Fibroblast of skin of scalp (primary cell): ENCODE measurements at regions not wholly inside any gene's neighbourhood (a gene's known extent, or its start where the extent isn't known, plus 50 kb on each side); places are given as distances from the start of the nearest gene placed in this dataset.
A peak's percentile ranks its signal among the peaks of the same experiment; 100 is the strongest.

ENCODE experiments used
- DNase-seq: peaks from one replicate; pipeline ENCODE4 v3.0.0-alpha.2; 2013

DNA sequence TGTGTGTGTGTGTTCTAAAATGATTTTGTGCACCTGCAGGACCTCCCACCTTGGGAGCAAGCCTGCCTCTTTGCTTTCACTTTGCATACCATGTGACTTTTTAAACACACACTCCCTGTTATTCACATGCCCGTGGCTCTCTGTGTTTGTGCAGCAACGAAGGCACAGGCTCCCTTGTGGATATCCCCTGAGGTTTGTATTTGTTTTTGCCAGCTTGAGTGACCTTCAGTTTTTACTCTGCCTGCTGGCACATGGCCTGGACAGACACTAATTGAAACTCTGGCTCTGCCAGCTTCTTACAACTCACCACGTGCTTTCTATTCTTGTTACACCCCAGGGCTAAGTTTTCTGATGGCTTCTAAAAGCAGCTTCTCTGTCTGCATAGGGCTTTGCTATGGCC lies 885.8 kb downstream of the SH3BGRL start:
- DNase-seq, result no peak

DNA sequence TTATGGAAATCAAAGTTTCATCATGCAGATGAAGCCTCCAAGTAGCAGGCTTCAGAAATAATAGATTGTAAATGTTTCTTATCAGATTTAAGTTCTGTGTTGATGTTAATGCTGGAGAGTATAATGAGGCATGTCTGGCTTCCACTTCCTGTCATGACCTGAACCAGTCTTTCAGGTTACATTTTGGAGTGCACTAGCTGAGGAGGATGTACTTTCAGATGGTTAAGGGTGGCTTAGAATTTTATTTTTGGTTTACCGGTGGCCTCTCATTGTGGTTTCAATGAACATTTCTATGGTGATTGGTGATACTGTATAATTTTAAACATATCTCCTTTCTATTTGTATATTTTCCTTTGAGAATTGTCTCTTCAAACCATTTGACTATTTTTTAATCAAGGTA lies 890.4 kb downstream of the SH3BGRL start:
- DNase-seq, result no peak

DNA sequence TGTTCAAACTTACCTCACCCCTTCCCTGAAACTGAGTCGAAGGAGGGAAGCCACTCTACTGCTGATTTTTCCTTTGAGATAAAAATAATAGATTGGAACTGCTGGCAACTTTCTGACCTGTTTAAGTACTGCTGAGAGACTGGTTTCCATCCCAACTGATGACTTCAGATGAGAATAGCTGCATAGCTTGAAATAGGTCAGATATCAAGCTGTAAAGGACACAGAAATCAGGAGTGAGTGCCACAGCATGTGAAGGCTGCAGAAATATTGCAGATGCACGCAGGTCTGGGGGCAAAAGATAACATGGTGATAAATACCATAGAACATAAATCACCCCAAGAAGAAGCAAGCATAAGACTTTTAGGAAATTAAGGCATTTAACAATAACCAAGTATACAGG lies 923.2 kb downstream of the SH3BGRL start:
- DNase-seq, result no peak

DNA sequence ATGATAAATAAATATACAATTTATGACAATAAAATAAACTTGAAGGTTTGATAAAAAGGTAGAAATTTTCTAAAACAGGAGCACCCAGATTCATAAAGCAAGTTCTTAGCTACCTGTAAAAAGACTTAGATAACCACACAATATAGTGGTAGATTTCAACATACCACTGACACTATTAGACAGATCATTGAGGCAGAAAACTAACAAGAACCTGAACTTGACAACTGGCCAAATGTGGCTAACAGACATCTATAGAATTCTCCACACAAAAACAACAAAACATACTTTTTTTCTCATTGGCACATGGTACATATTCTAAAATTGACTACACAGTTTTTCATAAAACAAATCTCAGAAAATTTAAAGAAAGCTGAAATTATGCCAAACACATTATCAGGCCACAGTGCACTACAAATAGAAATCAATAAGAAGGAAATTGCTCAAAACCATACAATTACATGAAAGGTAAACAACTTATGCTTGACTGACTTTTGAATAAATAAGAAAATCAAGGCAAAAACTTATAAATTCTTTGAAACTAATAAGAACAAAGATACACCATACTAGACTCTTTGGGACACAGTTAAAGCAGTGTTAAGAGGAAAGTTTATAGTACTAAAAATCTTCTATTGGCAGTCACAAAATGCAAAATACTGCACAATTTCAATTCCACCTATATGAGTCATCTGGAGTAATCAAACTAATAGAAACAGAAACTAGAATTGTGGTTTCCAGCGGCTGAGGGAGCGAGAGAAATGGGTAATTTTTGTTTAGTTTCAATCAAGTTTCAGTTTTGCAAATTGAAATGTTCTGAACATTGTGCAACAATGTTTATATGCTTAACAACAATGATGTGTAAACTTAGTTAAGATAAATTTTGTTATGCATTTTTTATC lies 925.6 kb downstream of the SH3BGRL start:
- no peak for DNase-seq

DNA sequence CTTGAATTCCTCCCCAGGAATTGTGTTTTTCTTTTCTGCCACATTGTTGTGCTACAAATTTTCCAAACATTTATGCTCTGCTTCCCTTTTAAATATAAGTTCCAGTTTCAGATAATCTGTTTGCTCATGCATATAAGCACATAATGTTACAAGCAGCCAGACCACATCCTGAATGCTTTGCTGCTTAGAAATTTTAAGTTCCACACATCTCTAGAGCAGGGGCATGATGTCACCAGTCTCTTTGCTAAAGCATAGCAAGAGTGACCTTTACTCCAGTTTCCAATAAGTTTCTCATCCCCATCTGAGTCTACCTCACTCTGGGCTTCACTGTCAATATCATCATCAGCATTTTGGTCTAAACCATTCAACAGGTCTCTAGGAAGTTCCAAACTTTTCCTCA lies 932.5 kb downstream of the SH3BGRL start:
- DNase-seq, result peak; percentile 29

DNA sequence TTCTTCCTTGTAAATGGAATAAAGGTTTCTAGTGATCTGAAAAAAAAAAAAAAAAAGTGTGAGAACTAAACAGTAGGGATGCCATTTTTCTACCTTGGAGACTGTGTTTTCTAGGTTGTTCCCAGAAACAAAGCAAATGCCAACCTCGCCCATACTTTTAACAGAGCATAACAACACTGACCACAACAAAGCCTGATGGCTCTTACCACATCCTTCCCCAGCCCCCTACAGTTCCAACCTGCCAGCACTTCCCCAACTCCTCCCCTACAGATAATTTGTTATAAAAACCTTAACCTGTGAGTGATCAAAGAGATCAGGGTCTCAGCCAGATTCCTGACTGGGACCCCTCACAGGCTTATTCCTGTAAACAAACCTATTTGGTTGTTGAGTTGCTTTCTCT lies 940.0 kb downstream of the SH3BGRL start:
- DNase-seq, result no peak

DNA sequence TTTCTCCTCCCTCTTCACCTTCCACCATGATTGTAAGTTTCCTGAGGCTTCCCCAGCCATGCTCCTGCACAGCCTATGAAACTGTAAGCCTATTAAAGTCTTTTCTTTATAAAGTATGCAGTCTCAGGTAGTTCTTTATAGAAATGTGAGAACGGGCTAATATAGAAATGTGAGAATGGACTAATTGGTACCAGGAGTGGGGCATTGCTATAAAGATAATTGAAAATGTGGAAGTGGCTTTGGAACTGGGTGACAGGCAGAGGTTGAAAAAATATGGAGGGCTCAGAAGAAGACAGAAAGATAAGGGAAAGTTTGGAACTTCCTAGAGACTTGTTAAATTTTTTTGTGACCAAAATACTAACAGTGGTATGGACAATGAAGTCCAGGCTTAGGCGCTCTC lies 959.3 kb downstream of the SH3BGRL start:
- DNase-seq, result no peak

DNA sequence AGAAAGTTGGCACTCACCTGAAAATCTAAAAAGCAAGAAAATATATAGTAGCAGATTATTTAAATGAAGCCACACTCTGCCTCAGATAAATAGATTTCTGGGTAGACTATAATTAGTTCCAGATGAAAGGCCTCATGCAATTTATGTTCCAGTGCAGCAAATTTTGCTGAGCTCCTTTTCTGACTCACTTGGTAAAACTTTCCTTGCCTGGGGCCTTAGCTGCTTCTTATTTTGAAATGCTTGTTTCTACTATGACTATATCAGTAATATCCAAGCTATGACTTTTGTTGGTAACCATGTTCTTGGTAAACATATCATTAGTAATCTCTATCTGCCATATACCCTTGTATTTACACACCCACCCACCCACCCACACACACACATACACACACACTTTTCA lies 961.8 kb downstream of the SH3BGRL start:
- DNase-seq, result peak; percentile 12

DNA sequence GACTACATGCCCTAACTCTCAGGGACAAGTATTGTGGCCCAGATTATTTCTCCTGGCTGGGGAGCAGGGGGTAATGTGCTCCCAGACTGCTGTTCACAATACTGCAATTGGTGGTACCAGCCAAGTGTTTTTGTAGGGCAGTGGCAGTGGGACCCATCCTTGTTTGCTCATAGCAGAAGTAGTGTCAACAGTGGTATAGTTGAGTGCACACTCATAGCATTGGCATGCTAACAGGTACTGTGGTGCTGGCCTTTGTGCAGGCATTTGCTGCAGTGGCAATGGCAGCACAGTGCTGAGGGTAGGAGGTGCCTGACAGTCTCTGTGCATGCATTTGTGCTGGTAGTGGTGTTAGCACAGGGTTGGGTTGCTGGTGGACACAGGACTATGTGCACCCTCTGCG lies 995.0 kb downstream of the SH3BGRL start:
- no peak for DNase-seq

DNA sequence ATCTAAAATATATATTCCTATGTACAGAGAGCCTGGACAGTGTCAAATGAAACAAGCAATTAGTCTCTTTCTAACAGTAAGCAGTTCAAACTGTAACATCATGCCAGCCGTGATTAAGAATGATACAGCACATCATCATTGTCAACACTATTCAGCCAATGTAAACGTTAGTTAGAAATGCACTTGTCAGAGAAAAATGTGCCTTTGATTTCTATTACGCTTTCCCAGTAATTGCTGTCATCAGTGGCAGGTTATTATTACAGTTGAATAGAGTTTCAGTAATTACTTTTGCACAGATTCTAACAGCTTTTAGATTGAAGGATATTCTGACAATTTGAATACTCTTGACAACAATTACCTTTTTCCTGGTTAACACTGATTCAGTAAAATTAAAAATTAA lies 1007.1 kb downstream of the SH3BGRL start:
- DNase-seq, result no peak

DNA sequence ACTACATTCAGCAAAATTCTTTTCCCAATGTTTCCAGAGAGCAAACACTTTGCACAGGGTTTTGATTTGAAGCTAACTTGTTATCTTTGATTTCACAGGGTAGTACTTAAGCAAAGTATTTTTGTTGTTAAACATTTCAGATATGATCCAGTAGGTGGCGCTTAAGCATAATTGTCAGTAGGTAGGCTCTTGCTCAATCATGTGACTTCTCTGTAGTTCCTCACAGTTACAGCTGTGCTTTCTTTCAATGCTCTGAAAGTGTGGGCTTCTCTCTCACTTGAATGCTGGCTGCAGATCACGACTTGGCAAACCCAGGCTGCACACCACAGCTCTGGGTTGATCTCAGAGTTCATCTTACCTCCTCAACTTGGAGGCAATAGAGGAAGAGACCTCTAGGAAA lies 1016.5 kb downstream of the SH3BGRL start:
- no peak for DNase-seq

DNA sequence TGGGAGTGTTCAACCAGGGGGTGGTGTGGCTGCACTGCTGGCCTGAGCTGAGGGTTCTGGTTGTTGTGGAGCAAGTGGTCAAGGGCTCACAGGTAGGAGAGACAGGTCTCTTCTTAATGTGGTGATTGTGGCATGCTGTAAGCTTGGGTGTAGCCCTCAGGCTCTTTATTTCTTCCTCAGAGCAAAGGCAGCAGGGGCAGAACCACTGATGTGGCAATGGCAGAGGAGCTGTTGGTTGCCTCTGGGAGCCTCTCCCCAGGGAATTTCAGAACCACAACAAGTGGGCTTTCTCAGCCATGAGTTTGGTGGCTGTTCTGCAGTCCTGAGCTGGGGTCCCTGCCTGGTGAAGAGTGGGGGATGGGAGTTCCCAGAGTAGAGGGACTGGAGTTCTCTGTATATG lies 1017.2 kb downstream of the SH3BGRL start:
- DNase-seq, result no peak

DNA sequence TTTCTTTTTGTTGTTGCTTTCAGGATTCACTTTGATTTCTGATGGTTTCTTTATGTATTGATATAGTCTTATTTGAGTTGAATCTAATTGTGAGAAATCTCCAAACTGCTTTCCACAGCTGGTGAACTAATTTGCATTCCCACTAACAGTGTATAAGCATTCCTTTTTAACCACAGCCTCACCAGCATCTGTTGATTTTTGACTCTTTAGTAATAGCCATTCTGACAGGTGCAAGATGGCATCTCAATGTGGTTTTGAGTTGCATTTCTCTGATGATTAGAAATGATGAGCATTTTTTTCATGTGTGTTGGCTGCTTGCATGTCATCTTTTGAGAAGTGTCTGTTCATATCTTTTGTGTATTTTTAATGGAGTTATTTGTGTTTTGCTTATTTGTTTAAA lies 1023.1 kb downstream of the SH3BGRL start:
- no peak for DNase-seq

DNA sequence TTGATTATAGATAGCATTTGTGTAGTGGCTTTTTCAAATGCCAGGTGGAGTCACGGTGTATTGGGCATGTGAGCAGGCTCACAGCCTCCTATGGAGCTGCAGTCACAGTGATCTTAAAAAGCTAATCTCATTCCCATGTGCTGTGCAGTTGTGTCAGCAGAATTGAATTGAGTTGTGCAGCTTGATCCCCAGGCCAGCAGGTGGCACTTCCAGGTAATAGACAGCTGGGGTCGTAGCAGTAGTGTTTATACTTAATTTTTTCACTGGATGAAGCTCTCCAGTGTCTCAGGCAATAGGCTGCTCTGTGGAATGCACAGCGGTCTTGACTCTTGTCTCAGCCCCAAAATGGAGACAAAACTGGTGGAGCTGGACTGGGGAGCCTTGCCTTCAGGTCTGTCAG lies 1028.1 kb downstream of the SH3BGRL start:
- no peak for DNase-seq

DNA sequence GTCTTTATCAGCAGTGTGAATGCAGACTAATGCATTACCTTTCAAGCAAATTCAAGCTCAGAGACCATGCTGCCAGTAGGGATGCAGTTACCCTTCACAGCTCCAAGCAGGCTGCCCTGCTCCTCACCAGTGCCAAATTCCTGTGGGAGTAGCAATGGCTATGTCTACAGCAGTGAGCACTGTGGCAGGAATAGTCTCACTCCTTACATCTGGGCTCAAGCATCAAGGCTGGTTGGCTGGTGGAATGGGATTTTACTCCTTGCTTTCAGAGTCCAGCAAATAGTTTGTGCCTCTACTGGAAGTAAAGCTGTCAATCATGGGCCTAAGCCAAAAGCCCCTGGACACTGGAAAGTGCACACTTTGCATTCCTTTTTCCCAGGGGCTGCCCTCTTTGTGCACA lies 1030.8 kb downstream of the SH3BGRL start:
- no peak for DNase-seq

DNA sequence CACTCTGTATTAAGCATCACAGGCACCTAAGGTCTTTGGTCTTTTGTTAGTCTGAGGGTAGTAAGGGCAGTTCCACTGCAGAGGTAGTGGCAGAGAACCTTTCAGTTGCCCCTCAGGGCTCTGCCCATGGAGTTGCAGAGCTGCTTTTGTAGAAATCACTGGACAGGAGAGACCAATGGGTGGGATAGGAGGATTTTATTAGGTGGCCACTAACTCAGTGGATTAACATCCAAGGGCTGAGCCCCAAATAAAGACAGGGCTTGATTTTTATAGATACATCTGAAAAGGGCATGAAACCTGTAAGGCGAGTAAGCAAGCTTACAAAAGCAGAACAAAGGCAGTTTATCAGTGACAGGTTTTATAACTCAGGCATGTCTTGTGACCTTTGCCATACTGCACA lies 1035.4 kb downstream of the SH3BGRL start:
- DNase-seq, result no peak
